Astrocyte of the spinal cord (primary cell): ENCODE measurements at regions not wholly inside any gene's neighbourhood (a gene's known extent, or its start where the extent isn't known, plus 50 kb on each side); places are given as distances from the start of the nearest gene placed in this dataset.

ENCODE experiments used
- DNase-seq: peaks from one replicate; pipeline ENCODE4 v3.0.0; 2011; ENCODE audit warnings: low read depth, low spot score
- H3K4me3 ChIP-seq: 2 replicates; pipeline ENCODE4 v1.5.1; 2011; ENCODE audit warnings: low read depth, mild to moderate bottlenecking, low read length, moderate library complexity
- in situ Hi-C: cut with HindIII; loops from 2 replicates; pipeline ENCODE4 v1.10.0; 2017; ENCODE audit warnings: low sequenced_read_pairs
- TF ChIP-seq, protein P1 (sequence below): IDR thresholded peaks from 2 replicates; pipeline ENCODE4 v1.5.1; 2012; ENCODE audit warnings: low read depth, mild to moderate bottlenecking, low read length, inconsistent platforms

DNA sequence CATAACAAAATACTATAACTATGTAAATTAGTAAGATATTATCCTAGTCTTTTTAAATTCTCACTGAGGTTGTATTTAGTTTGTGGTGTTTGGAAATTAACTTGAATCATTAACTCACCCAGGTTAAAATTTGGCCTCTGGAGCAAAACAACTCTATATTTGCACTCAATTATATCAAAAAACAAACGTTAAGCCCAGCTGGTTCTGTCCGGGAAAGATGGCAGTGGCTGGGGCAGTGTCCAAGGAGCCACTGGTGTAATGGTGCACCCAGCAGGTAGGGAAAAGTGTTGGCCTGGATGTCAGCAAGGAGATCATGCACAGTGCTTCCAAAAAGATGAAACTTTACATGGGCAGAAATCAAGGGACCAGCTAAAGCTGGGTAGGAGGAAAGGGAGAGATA is 285.3 kb upstream of the CITED2 start:
- TF ChIP-seq, protein P1, sequence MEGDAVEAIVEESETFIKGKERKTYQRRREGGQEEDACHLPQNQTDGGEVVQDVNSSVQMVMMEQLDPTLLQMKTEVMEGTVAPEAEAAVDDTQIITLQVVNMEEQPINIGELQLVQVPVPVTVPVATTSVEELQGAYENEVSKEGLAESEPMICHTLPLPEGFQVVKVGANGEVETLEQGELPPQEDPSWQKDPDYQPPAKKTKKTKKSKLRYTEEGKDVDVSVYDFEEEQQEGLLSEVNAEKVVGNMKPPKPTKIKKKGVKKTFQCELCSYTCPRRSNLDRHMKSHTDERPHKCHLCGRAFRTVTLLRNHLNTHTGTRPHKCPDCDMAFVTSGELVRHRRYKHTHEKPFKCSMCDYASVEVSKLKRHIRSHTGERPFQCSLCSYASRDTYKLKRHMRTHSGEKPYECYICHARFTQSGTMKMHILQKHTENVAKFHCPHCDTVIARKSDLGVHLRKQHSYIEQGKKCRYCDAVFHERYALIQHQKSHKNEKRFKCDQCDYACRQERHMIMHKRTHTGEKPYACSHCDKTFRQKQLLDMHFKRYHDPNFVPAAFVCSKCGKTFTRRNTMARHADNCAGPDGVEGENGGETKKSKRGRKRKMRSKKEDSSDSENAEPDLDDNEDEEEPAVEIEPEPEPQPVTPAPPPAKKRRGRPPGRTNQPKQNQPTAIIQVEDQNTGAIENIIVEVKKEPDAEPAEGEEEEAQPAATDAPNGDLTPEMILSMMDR = no peak
- no peak for DNase-seq
- H3K4me3 ChIP-seq = no peak overlapping the region
- in situ Hi-C loops = no loop called here

DNA sequence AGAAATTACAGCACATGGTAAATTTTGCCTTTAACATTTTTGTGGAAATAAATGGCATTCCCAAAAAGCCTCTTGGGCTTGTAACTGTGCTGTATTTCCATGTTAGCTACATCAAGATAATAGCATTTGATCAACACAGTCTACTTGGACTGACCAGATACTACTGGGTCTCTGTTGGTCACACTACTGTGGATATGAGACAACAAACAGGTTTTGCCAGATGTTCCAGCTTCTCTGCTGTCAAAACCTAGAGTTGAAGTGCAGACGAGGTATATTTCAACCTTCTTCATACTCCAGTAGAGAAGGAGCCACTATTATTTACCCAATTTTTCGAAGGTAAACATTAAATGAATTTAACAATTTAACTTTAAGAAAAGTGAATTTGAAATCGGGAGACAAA is 284.7 kb upstream of the CITED2 start:
- no peak for DNase-seq
- in situ Hi-C loops = no loop called here
- TF ChIP-seq, protein P1 = no peak
- no peak overlapping the region for H3K4me3 ChIP-seq

GRCh38 chr6:139657119-139657518 is 282.7 kb upstream of the CITED2 start:
- in situ Hi-C loops = no loop called here
- no peak for DNase-seq
- TF ChIP-seq, protein P1 = no peak
- H3K4me3 ChIP-seq = no peak overlapping the region

DNA sequence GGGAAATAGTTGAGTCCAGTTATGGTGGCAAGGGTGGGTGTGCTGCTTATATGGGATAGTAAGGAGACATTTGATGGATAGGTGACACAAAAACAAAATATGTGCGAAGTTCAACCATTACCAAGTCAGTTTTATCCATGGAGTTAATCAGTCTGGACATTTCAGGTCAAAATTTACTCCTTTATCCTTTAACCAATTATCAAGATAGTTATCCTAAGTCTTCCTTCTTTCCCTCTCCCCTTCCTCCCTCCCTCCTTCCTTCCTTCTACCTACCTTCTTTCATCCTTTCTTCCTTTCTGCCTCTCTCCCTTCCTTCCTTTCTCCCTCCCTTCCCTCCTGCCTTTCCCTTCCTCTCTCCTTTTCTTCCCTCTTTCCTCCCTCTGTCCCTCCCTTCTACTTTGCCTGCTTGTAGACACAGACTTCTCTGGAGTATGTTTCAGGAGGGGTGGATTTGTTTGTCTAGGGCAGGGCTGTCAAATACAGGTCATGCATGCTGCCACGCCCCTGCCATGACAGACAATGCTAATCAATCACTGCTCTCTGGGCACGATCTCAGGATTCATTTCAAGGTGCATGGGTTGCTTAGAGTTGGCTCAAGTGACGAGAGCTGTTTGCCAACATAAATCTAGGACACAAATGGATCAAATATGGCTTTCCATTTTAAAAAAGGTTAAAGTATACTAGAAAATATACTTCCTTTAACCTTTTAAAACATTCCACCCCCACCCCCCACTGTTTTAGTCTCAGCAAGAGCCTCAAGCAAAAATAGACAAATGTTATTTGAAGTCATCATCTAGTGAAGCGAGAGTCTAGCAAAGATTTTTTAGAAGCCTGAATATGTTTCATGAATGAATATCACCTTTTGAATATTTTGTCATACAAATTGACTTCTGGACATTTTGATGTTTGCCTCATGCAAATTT is 281.6 kb upstream of the CITED2 start:
- peak; percentile 52 for DNase-seq
- in situ Hi-C loops = no loop called here
- TF ChIP-seq, protein P1 = no peak
- no peak overlapping the region for H3K4me3 ChIP-seq

DNA sequence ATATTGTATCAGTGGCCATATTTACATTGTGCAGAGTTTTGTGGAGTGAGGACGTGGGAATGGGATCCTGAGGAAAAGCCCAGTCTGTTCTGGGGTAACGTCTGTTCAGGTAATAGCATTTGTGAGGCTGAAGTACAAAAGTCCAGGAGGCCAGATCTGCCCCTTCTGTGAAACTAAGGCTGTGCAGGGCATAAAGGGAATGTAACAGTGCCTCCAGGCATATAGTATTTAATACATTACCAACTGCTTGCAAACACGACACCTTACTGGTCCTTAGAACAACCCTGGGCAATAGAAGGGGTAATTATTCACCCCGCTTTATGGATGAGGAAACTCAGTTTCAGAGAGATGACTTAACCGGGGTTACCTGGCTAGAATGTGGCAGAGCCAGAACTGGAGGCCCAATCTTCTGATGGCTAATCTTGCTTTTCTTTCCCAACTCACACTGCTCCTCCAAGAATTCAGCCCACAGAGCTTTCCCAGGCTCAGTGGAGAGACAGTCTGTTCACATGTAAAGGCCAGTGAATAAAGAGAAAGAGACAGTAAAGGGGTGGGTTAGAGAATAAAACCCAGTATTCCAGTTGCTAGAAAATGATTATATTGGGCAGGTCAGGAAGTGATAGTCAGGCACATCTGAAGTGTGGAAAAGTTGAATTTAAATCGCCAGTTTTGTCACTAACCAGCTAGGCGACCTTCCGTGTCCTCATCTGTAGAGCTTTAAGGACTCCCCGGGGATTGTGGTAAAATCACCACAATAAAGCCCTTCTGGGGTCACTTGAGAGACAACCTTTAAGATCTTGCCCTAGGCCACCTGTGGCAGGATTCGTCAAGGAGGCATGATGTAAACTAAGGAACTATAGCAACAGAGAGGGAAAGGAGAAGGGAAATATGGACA is 280.7 kb upstream of the CITED2 start:
- no peak for DNase-seq
- TF ChIP-seq, protein P1 = no peak
- in situ Hi-C loops = no loop called here

DNA sequence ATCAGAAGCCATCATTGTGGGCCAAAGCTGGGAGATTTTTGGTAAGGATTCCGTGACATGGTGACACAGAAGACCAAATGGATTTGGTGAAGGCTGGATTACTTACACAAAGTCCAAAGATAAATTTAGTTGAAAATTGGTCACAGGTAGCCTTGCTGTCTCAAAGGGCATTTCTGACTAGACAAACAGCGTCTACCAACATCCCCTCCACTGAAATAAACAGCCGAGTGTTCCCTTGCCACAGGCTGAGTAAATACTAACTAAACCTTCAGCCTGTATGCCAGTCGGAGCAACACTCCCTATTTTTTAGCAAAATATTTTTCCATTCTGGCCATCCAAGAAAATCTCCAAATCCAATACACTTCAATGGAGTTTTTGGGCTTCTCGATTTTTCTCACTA is 279.9 kb upstream of the CITED2 start:
- TF ChIP-seq, protein P1 = no peak
- DNase-seq = no peak
- in situ Hi-C loops = no loop called here
- H3K4me3 ChIP-seq = no peak overlapping the region

More for the DNA sequence above, 280.7 kb upstream of the CITED2 start:
- H3K4me3 ChIP-seq = no peak overlapping the region
